NCI-H2171 treated with DMSO at 0.1 percent for 48 hours (cell line): ENCODE measurements at regions not wholly inside any gene's neighbourhood (a gene's known extent, or its start where the extent isn't known, plus 50 kb on each side); places are given as distances from the start of the nearest gene placed in this dataset.

Source experiments
- DNase-seq: peaks from one replicate; lab custom pipeline; 2025; lab: John Stamatoyannopoulos, UW

- no peak for DNase-seq
These were observed 81.7 kb upstream of the CADM2 start for GRCh38 chr3:84877092-84877491.

GRCh38 chr3:84881288-84881687 is 77.5 kb upstream of the CADM2 start:
- DNase-seq: no peak

- no peak for DNase-seq
These were observed 73.4 kb upstream of the CADM2 start for GRCh38 chr3:84885199-84885882.

GRCh38 chr3:84891851-84892250 is 66.9 kb upstream of the CADM2 start:
- DNase-seq: peak; percentile 34

GRCh38 chr3:84893211-84893610 is 65.6 kb upstream of the CADM2 start:
- DNase-seq: peak; percentile 13

- DNase-seq: peak; percentile 2
These were observed 54.6 kb upstream of the CADM2 start for GRCh38 chr3:84904212-84904611.

GRCh38 chr3:84904816-84905555 is 53.8 kb upstream of the CADM2 start:
- DNase-seq: peak; percentile 78

GRCh38 chr3:84905556-84905920 is 53.3 kb upstream of the CADM2 start:
- no peak for DNase-seq

- no peak for DNase-seq
These were observed 52.7 kb upstream of the CADM2 start for GRCh38 chr3:84906065-84906464.
